SK-N-SH treated with all-trans-retinoic acid at 6 μM for 48 hours (cell line): ENCODE measurements at regions not wholly inside any gene's neighbourhood (a gene's known extent, or its start where the extent isn't known, plus 50 kb on each side); places are given as distances from the start of the nearest gene placed in this dataset.

Source experiments
- BACH2 ChIP-seq: fragments of 250-450 bp; sonication (Bioruptor Pico); IDR thresholded peaks from 2 replicates; pipeline ENCODE4 v1.9.0; 2021; ENCODE audit warnings: mild to moderate bottlenecking, borderline replicate concordance
- ISL1 ChIP-seq: fragments of 250-450 bp; sonication (Bioruptor Pico); IDR thresholded peaks from 2 replicates; pipeline ENCODE4 v2.1.2; 2022; ENCODE audit warnings: mild to moderate bottlenecking, moderate library complexity
- OSR1 ChIP-seq: fragments of 250-450 bp; sonication (Bioruptor Pico); IDR thresholded peaks from 2 replicates; pipeline ENCODE4 v1.8.0; 2022; ENCODE audit warnings: moderate library complexity, mild to moderate bottlenecking, inconsistent platforms
- RARB ChIP-seq: fragments of 250-450 bp; sonication (Bioruptor Pico); IDR thresholded peaks from 2 replicates; pipeline ENCODE4 v1.8.0; 2021; ENCODE audit warnings: mild to moderate bottlenecking, moderate library complexity
- TCF4 ChIP-seq: fragments of 250-450 bp; sonication (Bioruptor Pico); IDR thresholded peaks from 2 replicates; pipeline ENCODE4 v1.8.0; 2021; ENCODE audit warnings: mild to moderate bottlenecking, moderate library complexity, borderline replicate concordance
- ZC3H10 ChIP-seq: fragments of 250-450 bp; sonication (Bioruptor Pico); IDR thresholded peaks from 2 replicates; pipeline ENCODE4 v1.5.1; 2021; ENCODE audit warnings: mild to moderate bottlenecking, moderate library complexity
- ZFP3 ChIP-seq: fragments of 250-450 bp; sonication (Bioruptor Pico); IDR thresholded peaks from 2 replicates; pipeline ENCODE4 v1.5.0; 2020; ENCODE audit warnings: mild to moderate bottlenecking, moderate library complexity
- ZFP30 ChIP-seq: fragments of 450-650 bp; formaldehyde crosslinking; IDR thresholded peaks from 2 replicates; pipeline ENCODE4 v1.5.0; 2022; ENCODE audit warnings: mild to moderate bottlenecking, moderate library complexity
- ZNF70 ChIP-seq: fragments of 450-650 bp; formaldehyde crosslinking; IDR thresholded peaks from 2 replicates; pipeline ENCODE4 v1.5.0; 2020; ENCODE audit warnings: mild to moderate bottlenecking, moderate library complexity
- TF ChIP-seq, protein P1 (sequence below): fragments of 250-450 bp; sonication (Bioruptor Pico); IDR thresholded peaks from 2 replicates; pipeline ENCODE4 v1.8.0; 2020; ENCODE audit warnings: mild to moderate bottlenecking, moderate library complexity, borderline replicate concordance

DNA sequence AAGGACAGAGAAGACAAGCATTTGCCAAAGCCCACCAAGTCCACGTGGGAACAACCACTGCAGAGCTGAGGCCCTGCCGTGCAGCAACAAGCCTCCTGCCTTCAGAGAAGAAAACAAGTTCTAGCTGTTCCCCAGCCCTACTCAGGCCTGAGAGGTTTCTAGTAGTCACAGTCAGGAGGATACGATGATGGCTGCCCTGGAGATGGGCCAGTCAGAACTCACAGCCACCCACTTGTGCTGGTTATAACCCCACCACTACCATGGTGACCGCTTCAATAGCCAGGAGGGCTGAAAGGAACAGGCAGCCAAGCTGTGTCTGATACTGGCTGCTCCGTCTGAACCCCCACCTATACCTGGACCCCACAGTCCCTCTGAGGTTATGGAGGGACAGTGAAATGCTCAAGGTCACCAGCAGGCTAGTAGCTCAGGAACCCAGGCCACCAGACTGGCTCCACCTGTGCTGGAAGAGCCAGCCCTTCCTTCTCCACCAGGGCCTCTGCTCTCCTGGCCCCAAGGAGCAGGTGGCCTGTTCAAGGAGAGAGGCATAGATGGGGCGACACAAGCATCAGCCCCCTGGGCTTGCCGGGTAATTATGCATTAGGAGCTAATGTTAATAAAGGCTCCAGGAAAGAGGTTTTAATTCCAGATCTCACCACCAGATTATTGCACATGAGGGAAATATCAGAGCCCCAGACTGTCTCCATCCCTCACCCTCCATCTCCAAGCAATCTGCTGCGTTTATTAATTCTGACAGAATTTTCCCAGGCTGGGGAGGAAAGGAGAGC is 125.8 kb upstream of the PCBD1 start:
- TF ChIP-seq, protein P1, sequence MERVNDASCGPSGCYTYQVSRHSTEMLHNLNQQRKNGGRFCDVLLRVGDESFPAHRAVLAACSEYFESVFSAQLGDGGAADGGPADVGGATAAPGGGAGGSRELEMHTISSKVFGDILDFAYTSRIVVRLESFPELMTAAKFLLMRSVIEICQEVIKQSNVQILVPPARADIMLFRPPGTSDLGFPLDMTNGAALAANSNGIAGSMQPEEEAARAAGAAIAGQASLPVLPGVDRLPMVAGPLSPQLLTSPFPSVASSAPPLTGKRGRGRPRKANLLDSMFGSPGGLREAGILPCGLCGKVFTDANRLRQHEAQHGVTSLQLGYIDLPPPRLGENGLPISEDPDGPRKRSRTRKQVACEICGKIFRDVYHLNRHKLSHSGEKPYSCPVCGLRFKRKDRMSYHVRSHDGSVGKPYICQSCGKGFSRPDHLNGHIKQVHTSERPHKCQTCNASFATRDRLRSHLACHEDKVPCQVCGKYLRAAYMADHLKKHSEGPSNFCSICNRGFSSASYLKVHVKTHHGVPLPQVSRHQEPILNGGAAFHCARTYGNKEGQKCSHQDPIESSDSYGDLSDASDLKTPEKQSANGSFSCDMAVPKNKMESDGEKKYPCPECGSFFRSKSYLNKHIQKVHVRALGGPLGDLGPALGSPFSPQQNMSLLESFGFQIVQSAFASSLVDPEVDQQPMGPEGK: no peak
- TF ChIP-seq ISL1 (CRISPR knock-in tag): no peak
- TF ChIP-seq ZFP3 (CRISPR knock-in tag): no peak
- no peak for TF ChIP-seq ZNF70
- no peak for TF ChIP-seq ZC3H10 (CRISPR knock-in tag)
- no peak for TF ChIP-seq BACH2 (CRISPR knock-in tag)
- TF ChIP-seq RARB (CRISPR knock-in tag): no peak
- TF ChIP-seq TCF4 (CRISPR knock-in tag): no peak
- no peak for TF ChIP-seq ZFP30
- TF ChIP-seq OSR1 (CRISPR knock-in tag): no peak
